ENCODE measurements at regions not wholly inside any gene's neighbourhood (a gene's known extent, or its start where the extent isn't known, plus 50 kb on each side); places are given as distances from the start of the nearest gene placed in this dataset.

GRCh38 chr2:120672526-120673204 lies 63.0 kb upstream of the GLI2 start:
- DNase-seq (ENCODE audit: low spot score) = no peak
- in situ Hi-C loops (cut with MboI; ENCODE audit: low sequenced_read_pairs, unreplicated experiment) = no loop called here
- TF ChIP-seq CTCF (IDR thresholded peaks at IDR 0.05; ENCODE audit: borderline replicate concordance, control extremely low read depth, extremely low read depth, insufficient read depth, missing control alignments) = no peak

- in situ Hi-C loops (cut with MboI; ENCODE audit: low sequenced_read_pairs, unreplicated experiment) = no loop called here
- DNase-seq (ENCODE audit: low spot score) = no peak
- TF ChIP-seq CTCF (IDR thresholded peaks at IDR 0.05; ENCODE audit: borderline replicate concordance, control extremely low read depth, extremely low read depth, insufficient read depth, missing control alignments) = no peak
Observed at GRCh38 chr2:120673205-120673550, 62.5 kb upstream of the GLI2 start.

- DNase-seq (ENCODE audit: low spot score) = no peak
- TF ChIP-seq CTCF (IDR thresholded peaks at IDR 0.05; ENCODE audit: borderline replicate concordance, control extremely low read depth, extremely low read depth, insufficient read depth, missing control alignments) = no peak
- in situ Hi-C loops (cut with MboI; ENCODE audit: low sequenced_read_pairs, unreplicated experiment) = no loop called here
Observed at GRCh38 chr2:120673571-120674061, 62.1 kb upstream of the GLI2 start.

GRCh38 chr2:120674246-120675170 lies 61.2 kb upstream of the GLI2 start:
- in situ Hi-C loops (cut with MboI; ENCODE audit: low sequenced_read_pairs, unreplicated experiment) = no loop called here
- DNase-seq (ENCODE audit: low spot score) = no peak
- TF ChIP-seq CTCF (IDR thresholded peaks at IDR 0.05; ENCODE audit: borderline replicate concordance, control extremely low read depth, extremely low read depth, insufficient read depth, missing control alignments) = no peak

GRCh38 chr2:120675460-120676130 lies 60.1 kb upstream of the GLI2 start:
- TF ChIP-seq CTCF (IDR thresholded peaks at IDR 0.05; ENCODE audit: borderline replicate concordance, control extremely low read depth, extremely low read depth, insufficient read depth, missing control alignments) = peak; percentile 42
- in situ Hi-C loops (cut with MboI; ENCODE audit: low sequenced_read_pairs, unreplicated experiment) = no loop called here
- peak; percentile 83 for DNase-seq (ENCODE audit: low spot score)

GRCh38 chr2:120677221-120677620 lies 58.4 kb upstream of the GLI2 start:
- no peak for TF ChIP-seq CTCF (IDR thresholded peaks at IDR 0.05; ENCODE audit: borderline replicate concordance, control extremely low read depth, extremely low read depth, insufficient read depth, missing control alignments)
- in situ Hi-C loops (cut with MboI; ENCODE audit: low sequenced_read_pairs, unreplicated experiment) = no loop called here

More at GRCh38 chr2:120677221-120677620, 58.4 kb upstream of the GLI2 start:
- no peak for DNase-seq (ENCODE audit: low spot score)
